ENCODE measurements at regions not wholly inside any gene's neighbourhood (a gene's known extent, or its start where the extent isn't known, plus 50 kb on each side); places are given as distances from the start of the nearest gene placed in this dataset.
"Not testable (repeated sequence)": the region's sequence is repeated elsewhere in the genome, so short reads cannot be mapped to it uniquely, and the experiment has no call there.

DNA sequence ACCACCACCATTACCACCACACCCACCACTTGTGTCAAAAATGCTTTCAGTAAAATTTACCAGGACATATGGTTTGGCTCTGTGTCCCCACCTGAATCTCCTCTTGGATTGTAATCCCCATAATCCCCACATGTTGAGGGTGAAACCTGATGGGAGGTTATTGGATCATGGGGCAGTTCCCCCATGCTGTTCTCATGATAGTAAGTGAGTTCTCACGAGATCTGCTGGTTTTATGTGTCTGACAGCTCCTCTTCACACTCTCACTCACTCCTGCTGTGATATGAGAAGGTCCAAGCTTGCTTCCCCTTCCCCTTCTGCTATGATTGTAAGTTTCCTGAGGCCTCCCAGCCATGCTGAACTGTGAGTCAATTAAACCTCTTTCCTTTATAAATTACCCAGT lies 176.8 kb upstream of the ERBB4 start:
- TF ChIP-seq, protein P1, sequence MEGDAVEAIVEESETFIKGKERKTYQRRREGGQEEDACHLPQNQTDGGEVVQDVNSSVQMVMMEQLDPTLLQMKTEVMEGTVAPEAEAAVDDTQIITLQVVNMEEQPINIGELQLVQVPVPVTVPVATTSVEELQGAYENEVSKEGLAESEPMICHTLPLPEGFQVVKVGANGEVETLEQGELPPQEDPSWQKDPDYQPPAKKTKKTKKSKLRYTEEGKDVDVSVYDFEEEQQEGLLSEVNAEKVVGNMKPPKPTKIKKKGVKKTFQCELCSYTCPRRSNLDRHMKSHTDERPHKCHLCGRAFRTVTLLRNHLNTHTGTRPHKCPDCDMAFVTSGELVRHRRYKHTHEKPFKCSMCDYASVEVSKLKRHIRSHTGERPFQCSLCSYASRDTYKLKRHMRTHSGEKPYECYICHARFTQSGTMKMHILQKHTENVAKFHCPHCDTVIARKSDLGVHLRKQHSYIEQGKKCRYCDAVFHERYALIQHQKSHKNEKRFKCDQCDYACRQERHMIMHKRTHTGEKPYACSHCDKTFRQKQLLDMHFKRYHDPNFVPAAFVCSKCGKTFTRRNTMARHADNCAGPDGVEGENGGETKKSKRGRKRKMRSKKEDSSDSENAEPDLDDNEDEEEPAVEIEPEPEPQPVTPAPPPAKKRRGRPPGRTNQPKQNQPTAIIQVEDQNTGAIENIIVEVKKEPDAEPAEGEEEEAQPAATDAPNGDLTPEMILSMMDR (IDR thresholded peaks at IDR 0.05 in 8 of 11, conservative IDR thresholded peaks at IDR 0.05 in 3 of 11), result not testable (repeated sequence)
- not testable (repeated sequence) for TF ChIP-seq POLR2A (IDR thresholded peaks at IDR 0.05)

Data from spleen (tissue), 7 donors.